ENCODE measurements at regions not wholly inside any gene's neighbourhood (a gene's known extent, or its start where the extent isn't known, plus 50 kb on each side); places are given as distances from the start of the nearest gene placed in this dataset.

- TF ChIP-seq CTCF (IDR thresholded peaks at IDR 0.05; ENCODE audit: borderline replicate concordance, control extremely low read depth, extremely low read depth, insufficient read depth, missing control alignments), result no peak
- in situ Hi-C loops (cut with MboI; ENCODE audit: low sequenced_read_pairs, unreplicated experiment), result no loop called here
Observed at GRCh38 chr12:93113317-93114006, 184.4 kb upstream of the EEA1 start.

DNA sequence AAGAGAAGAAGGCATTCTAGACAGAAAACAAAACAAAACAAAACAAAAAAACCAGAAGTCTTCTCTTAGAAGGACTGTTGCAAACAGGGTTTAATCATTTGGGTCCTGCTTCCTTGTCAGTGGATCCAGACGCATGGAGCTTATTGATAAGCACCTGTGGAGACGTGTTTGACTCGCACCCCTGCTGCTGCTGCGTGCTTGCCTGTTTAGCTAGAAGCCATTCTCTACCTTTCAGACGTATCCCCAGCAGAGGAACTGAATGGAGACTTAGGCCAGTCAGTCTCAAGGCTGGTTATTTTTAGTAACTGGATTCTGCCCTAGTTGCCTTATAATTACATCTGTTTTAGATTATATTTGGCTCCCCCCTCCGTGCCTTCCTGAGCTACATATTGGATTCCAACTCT, 186.1 kb upstream of the EEA1 start:
- DNase-seq (ENCODE audit: low spot score), result no peak
- in situ Hi-C loops (cut with MboI; ENCODE audit: low sequenced_read_pairs, unreplicated experiment), result no loop called here
- no peak for TF ChIP-seq CTCF (IDR thresholded peaks at IDR 0.05; ENCODE audit: borderline replicate concordance, control extremely low read depth, extremely low read depth, insufficient read depth, missing control alignments)

More at GRCh38 chr12:93113317-93114006, 184.4 kb upstream of the EEA1 start:
- DNase-seq (ENCODE audit: low spot score), result no peak

DNA sequence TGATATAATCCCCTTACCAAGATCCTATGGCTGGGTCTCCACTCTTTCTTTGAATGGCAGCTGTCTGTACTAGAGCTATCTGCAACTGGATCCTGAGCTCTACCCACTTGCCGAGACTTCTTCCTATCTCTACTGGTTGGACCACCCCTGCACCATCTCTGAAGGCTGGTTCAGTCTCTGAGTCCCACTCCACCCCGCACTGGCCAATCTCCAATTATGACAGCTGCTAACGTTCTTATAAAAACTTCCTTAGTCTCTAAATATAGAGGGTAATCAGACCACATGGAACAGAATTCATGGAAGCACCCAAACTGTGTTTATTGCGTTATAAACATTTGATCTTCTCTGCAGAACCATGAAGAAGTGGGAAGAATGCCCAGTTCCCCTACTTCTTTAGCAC, 186.6 kb upstream of the EEA1 start:
- DNase-seq (ENCODE audit: low spot score), result no peak
- in situ Hi-C loops (cut with MboI; ENCODE audit: low sequenced_read_pairs, unreplicated experiment), result no loop called here
- TF ChIP-seq CTCF (IDR thresholded peaks at IDR 0.05; ENCODE audit: borderline replicate concordance, control extremely low read depth, extremely low read depth, insufficient read depth, missing control alignments), result no peak

DNA sequence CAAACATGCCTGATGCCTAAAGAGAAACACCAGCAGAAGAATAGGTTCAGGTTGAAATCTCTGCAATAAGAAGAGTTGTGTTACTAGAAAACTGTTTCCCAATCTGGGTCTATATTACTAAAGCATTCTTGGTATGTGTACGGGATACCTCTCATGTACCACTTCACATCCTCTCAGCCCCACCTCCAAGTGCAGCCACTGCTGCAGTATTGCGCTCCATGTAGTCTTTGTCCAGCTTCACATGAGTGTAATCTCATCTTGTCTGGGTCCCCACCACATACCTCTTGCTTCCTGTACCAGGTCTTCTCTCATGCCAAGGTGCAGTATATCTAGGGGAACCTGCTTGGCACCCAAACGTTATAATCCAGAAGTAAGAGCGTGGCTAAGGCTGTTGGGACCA, 187.5 kb upstream of the EEA1 start:
- no peak for TF ChIP-seq CTCF (IDR thresholded peaks at IDR 0.05; ENCODE audit: borderline replicate concordance, control extremely low read depth, extremely low read depth, insufficient read depth, missing control alignments)
- in situ Hi-C loops (cut with MboI; ENCODE audit: low sequenced_read_pairs, unreplicated experiment), result no loop called here
- DNase-seq (ENCODE audit: low spot score), result no peak

DNA sequence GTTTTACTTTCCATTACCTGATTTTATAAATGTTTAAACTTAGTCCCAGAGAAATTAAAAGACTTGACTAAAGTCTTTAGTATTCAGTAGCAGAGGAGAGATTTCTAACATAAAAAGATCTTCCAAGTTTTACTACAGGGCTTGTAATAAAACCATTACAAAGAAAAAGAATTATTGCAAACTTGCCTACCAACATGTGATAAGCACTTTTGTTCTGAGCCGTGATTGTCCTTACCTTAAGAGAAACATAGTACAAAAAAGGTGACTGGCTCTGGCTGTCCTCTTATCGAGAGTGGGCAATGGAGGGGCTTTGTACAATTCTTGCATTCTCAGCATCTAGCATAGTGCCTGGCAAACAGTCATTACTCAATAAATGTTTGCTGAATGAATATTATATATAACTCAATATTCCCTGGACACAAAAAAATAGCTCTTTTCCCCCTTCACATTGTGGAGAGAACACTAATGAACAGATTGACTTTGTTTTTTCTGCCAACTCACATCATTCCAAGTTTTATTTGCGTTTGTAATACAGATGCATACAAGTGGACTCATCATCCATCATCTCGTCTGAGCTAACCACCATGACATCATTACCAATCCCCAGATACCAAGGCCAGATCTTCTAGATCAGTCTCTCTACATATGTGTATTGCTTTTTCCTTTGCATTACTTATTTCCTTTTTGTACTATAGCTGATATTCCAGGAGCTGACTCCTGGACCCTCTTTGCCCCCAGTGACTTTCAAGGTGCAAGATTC, 192.8 kb upstream of the EEA1 start:
- in situ Hi-C loops (cut with MboI; ENCODE audit: low sequenced_read_pairs, unreplicated experiment), result no loop called here
- no peak for DNase-seq (ENCODE audit: low spot score)
- TF ChIP-seq CTCF (IDR thresholded peaks at IDR 0.05; ENCODE audit: borderline replicate concordance, control extremely low read depth, extremely low read depth, insufficient read depth, missing control alignments), result no peak

DNA sequence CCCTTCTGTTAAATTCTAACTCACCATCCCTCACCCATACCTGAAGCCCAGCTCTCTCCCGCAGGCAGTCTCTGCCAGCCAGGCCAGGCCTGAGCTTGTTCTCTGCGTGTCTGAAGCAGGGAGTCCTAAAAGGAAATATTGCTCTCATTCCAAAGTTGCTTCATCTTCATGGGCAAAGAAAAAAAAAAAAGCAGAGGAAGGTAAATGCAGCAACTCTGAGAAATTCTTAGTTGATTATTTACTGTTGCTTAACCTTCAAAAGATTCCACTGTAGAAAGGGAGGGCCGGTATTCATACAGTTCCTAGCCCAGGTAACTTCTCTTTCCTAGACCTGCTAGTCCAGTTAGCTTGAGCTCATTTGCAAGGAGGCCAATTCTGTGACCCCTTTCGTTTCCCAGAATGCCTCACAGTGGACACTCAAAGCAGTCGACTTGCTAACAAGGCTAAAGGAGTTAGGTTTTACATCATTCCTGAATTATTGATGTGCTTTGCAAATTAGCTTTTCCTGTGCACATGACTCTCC, 193.5 kb upstream of the EEA1 start:
- DNase-seq (ENCODE audit: low spot score), result no peak
- in situ Hi-C loops (cut with MboI; ENCODE audit: low sequenced_read_pairs, unreplicated experiment), result no loop called here
- TF ChIP-seq CTCF (IDR thresholded peaks at IDR 0.05; ENCODE audit: borderline replicate concordance, control extremely low read depth, extremely low read depth, insufficient read depth, missing control alignments), result no peak
